HG02852 (cell line): ENCODE measurements at regions not wholly inside any gene's neighbourhood (a gene's known extent, or its start where the extent isn't known, plus 50 kb on each side); places are given as distances from the start of the nearest gene placed in this dataset.
"Not testable (repeated sequence)": the region's sequence is repeated elsewhere in the genome, so short reads cannot be mapped to it uniquely, and the experiment has no call there.

Source experiments
- ATAC-seq: cut with Tn5 transposase; IDR thresholded peaks from one replicate; pipeline ENCODE4 v1.9.1; 2021; ENCODE audit warnings: mild to moderate bottlenecking, moderate library complexity; ENCODE audit not compliant: unreplicated experiment

GRCh38 chr5:24232041-24232440 lies 412.7 kb downstream of the CDH10 start:
- ATAC-seq = no peak

DNA sequence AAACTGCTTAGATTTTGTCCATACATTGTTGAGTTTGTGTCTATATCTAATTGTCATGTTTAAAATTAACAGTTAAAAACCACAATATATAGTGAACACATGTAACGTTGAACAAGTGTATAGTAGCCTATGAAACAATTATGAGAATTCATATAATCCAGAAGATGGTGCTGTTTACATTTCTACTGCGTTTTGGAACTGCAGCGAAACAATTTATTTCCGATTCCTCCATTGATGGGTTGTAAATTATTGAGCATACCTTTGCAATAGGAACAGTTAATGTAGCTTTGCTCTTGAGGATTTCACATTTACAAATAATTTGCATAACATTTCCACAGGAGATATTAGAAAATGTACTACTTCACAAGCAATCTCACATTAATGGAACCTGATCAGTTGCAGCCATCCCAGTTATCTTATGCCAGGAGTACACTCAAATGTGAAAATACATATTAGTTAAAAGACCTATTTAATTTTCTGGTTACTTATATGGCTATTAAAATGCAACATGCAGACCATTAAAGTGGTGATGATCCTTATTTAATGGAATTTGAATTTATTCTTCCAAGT lies 411.8 kb downstream of the CDH10 start:
- no peak for ATAC-seq

- no peak for ATAC-seq
Observed at GRCh38 chr5:24235946-24236345, 408.8 kb downstream of the CDH10 start.

DNA sequence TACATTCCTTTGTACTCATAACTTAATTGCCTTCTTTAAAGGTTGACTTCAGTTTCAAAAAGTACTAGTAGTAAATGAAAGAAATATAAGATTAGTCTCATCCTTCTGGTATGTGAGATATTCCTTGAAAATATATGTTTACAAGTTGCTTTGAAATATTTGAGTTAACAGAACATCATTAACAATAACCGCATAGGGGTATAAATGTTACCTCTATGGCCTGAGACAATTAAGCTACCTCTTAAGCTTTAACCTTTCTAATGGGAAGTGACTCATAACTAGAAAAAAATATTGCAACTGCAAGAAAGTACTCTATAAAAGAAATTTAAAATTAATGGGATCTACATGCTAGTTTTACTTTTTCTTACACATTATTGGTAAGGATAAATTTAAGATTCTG lies 399.0 kb downstream of the CDH10 start:
- ATAC-seq = no peak

GRCh38 chr5:24264547-24264946 lies 380.2 kb downstream of the CDH10 start:
- no peak for ATAC-seq

- ATAC-seq = no peak
Observed at GRCh38 chr5:24265306-24265705, 379.5 kb downstream of the CDH10 start.

DNA sequence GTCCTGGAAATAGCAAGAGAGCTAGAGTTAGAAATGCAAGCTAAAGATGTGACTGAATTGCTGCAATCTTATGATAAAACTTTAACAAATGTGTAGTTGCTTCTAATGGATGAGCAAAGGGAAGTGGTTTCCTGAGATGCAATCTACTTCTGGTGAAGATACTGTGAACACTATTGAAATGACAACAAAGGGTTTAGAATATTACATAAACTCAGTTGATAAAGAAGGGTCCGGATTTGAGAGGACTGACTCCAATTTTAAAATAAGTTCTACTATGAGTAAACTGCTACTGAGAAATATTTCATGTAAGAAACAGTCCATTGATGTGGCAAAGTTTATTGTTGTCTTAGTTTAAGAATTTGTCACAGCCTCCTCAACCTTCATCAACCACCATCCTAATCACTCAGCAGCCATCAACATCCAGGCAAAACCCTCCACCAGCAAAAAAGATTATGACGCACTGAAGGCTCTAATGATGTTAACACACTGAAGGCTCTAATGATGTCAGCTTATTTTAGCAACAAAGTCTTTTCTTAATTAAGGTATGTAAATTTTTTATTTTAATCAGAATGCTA lies 376.2 kb downstream of the CDH10 start:
- no peak for ATAC-seq

DNA sequence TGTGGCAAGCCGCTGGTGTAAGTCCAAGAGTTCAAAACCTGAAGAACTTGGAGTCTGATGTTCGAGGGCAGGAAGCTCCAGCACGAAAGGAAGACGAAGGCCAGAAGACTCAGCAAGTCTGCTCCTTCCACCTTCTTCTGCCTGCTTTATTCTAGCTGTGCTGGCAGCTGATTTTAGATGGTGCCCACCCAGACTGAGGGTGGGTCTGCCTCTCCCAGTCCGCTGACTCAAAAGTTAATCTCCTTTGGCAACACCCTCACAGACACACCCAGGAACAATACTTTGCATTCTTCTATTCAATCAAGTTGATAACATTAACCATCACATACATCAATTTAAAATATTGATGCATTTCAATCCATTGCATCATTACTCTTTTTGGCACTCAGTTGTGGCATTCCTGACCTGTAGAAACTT lies 373.1 kb downstream of the CDH10 start:
- ATAC-seq = not testable (repeated sequence)

- ATAC-seq = no peak
Observed at GRCh38 chr5:24272741-24273140, 372.0 kb downstream of the CDH10 start.

- no peak for ATAC-seq
Observed at GRCh38 chr5:24280215-24280614, 364.6 kb downstream of the CDH10 start.

- ATAC-seq = no peak
Observed at GRCh38 chr5:24281818-24282217, 363.0 kb downstream of the CDH10 start.

- no peak for ATAC-seq
Observed at GRCh38 chr5:24289582-24290335, 355.0 kb downstream of the CDH10 start.

DNA sequence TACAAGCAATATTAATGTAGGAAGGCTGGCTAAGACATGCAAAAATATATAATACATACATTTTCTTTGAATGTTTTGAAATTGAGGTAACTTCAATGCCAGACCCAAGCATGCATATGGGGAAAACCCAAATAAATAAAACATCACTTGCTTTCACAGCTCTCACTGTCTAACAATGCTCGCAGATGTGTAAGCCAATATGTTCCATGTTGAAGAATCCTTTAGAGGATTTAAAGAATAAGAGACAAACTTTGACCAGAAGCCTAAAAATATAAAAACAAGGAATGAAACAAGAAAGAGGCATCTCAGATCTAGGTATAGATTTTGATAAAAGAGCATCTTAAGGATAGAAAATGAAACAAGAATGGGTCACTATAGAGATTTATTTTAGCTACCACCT lies 354.2 kb downstream of the CDH10 start:
- no peak for ATAC-seq

DNA sequence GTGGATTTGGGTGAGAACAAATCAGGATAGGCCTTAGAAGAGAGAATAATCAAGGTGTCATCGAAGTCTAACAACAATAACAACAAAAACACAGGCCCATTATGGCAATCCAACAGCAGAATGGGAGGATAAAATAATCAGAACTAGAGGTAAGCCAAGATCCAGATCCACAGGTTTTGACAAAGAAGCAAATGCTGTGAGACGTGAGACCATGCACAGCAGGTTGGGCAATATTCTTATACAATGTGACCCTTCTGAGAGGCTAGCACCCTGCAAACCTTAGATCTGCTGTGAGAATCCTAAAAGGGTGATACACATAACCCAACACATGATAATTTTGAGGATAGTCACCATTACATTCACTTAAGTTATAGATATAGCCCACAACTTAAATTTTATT lies 352.9 kb downstream of the CDH10 start:
- no peak for ATAC-seq

DNA sequence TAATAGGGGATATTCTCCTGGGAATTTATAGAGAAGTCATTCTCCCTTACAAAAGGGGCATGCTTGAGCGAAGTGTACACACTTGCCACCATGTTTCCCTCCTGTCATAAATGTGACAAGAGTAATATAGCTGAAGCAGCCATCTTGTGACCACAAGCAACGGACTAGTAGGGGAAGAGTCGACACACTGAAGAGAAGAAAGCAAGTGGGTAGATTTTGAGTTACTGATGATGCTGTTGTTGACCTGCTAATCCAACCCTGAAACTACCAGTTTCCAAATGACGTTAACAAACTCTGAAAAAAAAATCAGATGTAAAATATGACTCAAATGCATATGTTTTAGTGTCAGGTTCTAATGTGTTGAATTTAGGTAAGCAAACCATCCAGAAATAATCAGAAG lies 350.4 kb downstream of the CDH10 start:
- ATAC-seq = no peak

DNA sequence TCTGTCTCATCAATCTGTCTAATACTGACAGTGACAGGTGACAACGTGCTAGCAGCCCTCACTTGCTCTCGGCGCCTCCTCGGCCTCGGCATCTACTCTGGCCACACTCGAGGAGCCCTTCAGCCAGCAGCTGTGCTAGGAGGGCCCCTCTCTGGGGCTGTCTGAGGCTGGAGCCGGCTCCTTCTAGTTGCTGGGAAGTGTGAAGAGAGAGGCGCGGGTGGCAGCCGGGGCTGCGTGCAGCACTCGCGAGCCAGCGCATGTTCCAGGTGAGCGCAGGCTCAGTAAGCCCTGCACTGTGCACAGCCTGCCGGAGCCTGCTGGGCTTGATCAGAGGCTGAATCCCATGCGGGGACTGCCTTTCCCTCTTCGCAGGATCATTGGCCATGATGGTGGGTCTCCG lies 330.7 kb downstream of the CDH10 start:
- no peak for ATAC-seq

DNA sequence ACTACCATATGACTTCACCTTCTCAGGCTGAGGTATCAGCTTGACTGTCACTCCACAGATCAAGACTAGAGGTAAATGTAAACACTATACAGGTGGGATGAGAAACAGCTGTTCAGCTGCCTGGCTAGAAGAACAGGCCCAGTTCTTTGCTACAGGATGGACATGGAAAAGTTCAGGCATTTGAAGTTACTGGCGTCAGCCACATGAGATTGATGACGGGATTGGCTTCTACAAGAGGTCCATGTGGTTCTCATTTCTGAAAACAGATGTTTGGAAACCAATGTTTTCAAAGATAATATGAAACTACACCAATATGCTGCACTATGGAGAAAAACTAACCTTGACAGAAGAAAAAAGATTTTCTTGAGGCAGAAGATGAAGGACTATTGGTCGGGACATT lies 324.1 kb downstream of the CDH10 start:
- no peak for ATAC-seq

GRCh38 chr5:24325306-24325832 lies 319.4 kb downstream of the CDH10 start:
- ATAC-seq = no peak

- no peak for ATAC-seq
Observed at GRCh38 chr5:24331531-24331930, 313.2 kb downstream of the CDH10 start.

GRCh38 chr5:24347158-24347557 lies 297.6 kb downstream of the CDH10 start:
- no peak for ATAC-seq

DNA sequence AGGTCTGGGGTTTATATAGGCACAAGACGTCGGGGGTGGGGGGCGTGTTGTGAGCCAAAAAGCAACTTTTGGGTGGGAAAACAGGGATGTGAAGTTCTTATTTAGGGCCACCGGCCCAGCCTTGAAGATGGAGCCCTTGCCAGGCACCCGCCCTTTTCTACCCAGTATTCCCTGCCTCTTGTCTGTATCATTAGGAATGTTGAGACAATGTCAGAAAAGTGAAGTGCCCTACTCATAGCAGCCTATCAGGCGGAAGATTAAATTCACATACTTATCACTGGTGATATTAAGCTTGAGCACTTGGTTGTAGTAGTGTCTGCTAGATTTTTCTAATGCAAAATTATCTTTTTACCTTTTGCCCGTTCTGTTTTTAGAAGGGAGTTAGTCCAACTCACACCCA lies 293.5 kb downstream of the CDH10 start:
- no peak for ATAC-seq

- no peak for ATAC-seq
Observed at GRCh38 chr5:24353016-24353415, 291.8 kb downstream of the CDH10 start.
